Endothelial cell of umbilical vein (primary cell): ENCODE measurements at regions not wholly inside any gene's neighbourhood (a gene's known extent, or its start where the extent isn't known, plus 50 kb on each side); places are given as distances from the start of the nearest gene placed in this dataset.

Experiments used
- BruUV-seq: library from RNA; stranded (reverse); fragments of 400-500 nt; replicated peaks from 2 replicates; lab custom pipeline; 2021; lab: Mats Ljungman, UMichigan
- CTCF ChIA-PET: fragments of 300-600, 350-600 bp; sonication (Branson Sonifier 250); formaldehyde crosslinking; loops from one replicate; lab custom pipeline; 2021; ENCODE audit warnings: antibody characterized with exemption, inconsistent platforms; lab: Charles Lee
- POLR2A ChIA-PET: fragments of 300-600, 350-600 bp; sonication (Branson Sonifier 250); formaldehyde crosslinking; loops from one replicate; lab custom pipeline; 2021; ENCODE audit warnings: antibody characterized with exemption, inconsistent platforms; lab: Charles Lee
- DNase-seq: peaks from one replicate; pipeline ENCODE4 v3.0.0-alpha.2; 2011; ENCODE audit warnings: low read depth, low spot score
- FAIRE-seq: peaks from 2 replicates; lab custom pipeline; 2011; peaks lifted over from hg19 to GRCh38; lab: Jason Lieb, UNC
- H2AFZ ChIP-seq: 2 replicates; pipeline ENCODE4 v1.6.0; 2012; ENCODE audit warnings: low read depth, low read length, control low read depth, inconsistent platforms
- H3K27ac ChIP-seq: 2 replicates; pipeline ENCODE4 v1.5.1; 2011; ENCODE audit warnings: low read depth, mild to moderate bottlenecking, control low read depth, low read length, moderate library complexity; ENCODE audit not compliant: insufficient read depth
- H3K27me3 ChIP-seq, 2 experiments: 2 replicates each; pipeline versions ENCODE4 v1.6.0 to v1.6.1; 2011; ENCODE audit warnings: low read length in 2 of 2, mixed read lengths in 1 of 2; ENCODE audit not compliant: control insufficient read depth in 2 of 2, insufficient read depth in 2 of 2
- H3K36me3 ChIP-seq, 2 experiments: 2 replicates in 1 of 2; 3 replicates in 1 of 2; pipeline ENCODE4 v1.5.1; 2011; ENCODE audit warnings: low read length in 2 of 2, mild to moderate bottlenecking in 1 of 2, moderate library complexity in 1 of 2; ENCODE audit not compliant: control insufficient read depth in 2 of 2, insufficient read depth in 2 of 2; ENCODE audit errors: extremely low read depth in 1 of 2
- H3K4me1 ChIP-seq: 3 replicates; pipeline ENCODE4 v1.5.1; 2011; ENCODE audit warnings: mild to moderate bottlenecking, low read length; ENCODE audit not compliant: control insufficient read depth, insufficient read depth; ENCODE audit errors: extremely low read depth
- H3K4me2 ChIP-seq: 2 replicates; pipeline ENCODE4 v1.6.1; 2011; ENCODE audit warnings: low read length, control low read depth, mixed read lengths; ENCODE audit not compliant: insufficient read depth
- H3K4me3 ChIP-seq, 3 experiments: fragments of 200-600 bp in 1 of 3; sonication (generic), shearing (Covaris generic) in 1 of 3; replicated peaks in 1 of 3; 2 replicates each; pipeline ENCODE4 v1.5.1; 2011 to 2016; ENCODE audit warnings: control low read depth in 3 of 3, low read length in 3 of 3, mild to moderate bottlenecking in 2 of 3, inconsistent platforms in 1 of 3, low read depth in 1 of 3, moderate library complexity in 1 of 3; ENCODE audit not compliant: insufficient read depth in 1 of 3
- H3K79me2 ChIP-seq: 2 replicates; pipeline ENCODE4 v1.6.0; 2012; ENCODE audit warnings: low read length, inconsistent platforms; ENCODE audit not compliant: control insufficient read depth, insufficient read depth
- H3K9ac ChIP-seq: replicated peaks from 2 replicates; pipeline ENCODE3; 2011; ENCODE audit warnings: low read length, control low read depth; ENCODE audit not compliant: insufficient read depth; ENCODE audit errors: extremely low read depth
- H3K9me1 ChIP-seq: replicated peaks from 3 replicates; pipeline ENCODE4 v1.6.0; 2011; ENCODE audit warnings: mild to moderate bottlenecking, low read length; ENCODE audit not compliant: control insufficient read depth, insufficient read depth; ENCODE audit errors: extremely low read depth
- H3K9me3 ChIP-seq: replicated peaks from 2 replicates; pipeline ENCODE4 v1.5.1; 2012; ENCODE audit warnings: low read length, inconsistent platforms; ENCODE audit not compliant: control insufficient read depth, insufficient read depth
- H4K20me1 ChIP-seq: replicated peaks from 2 replicates; pipeline ENCODE3; 2011; ENCODE audit warnings: mild to moderate bottlenecking, low read length; ENCODE audit not compliant: control insufficient read depth, insufficient read depth; ENCODE audit errors: extremely low read depth
- EZH2 ChIP-seq: IDR thresholded peaks from 2 replicates; pipeline ENCODE4 v1.6.1; 2012; ENCODE audit warnings: borderline replicate concordance, low read depth, mild to moderate bottlenecking, moderate library complexity, low read length, inconsistent platforms; ENCODE audit not compliant: severe bottlenecking
- FOS ChIP-seq: IDR thresholded peaks from 2 replicates; pipeline ENCODE4 v1.6.1; 2011; ENCODE audit warnings: mild to moderate bottlenecking, low read length, moderate library complexity, borderline replicate concordance; ENCODE audit not compliant: insufficient read depth
- GATA2 ChIP-seq: IDR thresholded peaks from 2 replicates; pipeline ENCODE4 v1.7.0; 2011; ENCODE audit warnings: low read depth, mild to moderate bottlenecking, moderate library complexity, mixed read lengths, low read length; ENCODE audit not compliant: insufficient read length, insufficient read depth
- JUN ChIP-seq: IDR thresholded peaks from 2 replicates; pipeline ENCODE4 v1.6.1; 2011; ENCODE audit warnings: borderline replicate concordance, low read depth; ENCODE audit not compliant: insufficient read length, insufficient read depth
- MYC ChIP-seq: IDR thresholded peaks from one replicate; pipeline ENCODE4 v1.6.1; 2011; ENCODE audit warnings: mild to moderate bottlenecking, low read depth, low read length
- POLR2A ChIP-seq: IDR thresholded peaks from 2 replicates; pipeline ENCODE4 v1.6.1; 2012; ENCODE audit warnings: low read depth, mild to moderate bottlenecking, control low read depth, low read length
- POLR2AphosphoS5 ChIP-seq: IDR thresholded peaks from 2 replicates; pipeline ENCODE4 v1.6.1; 2012; ENCODE audit warnings: low read depth, mild to moderate bottlenecking, control low read depth, low read length, moderate library complexity; ENCODE audit not compliant: insufficient read depth
- dilution Hi-C: fragments of 300-500 bp; cut with MboI; formaldehyde crosslinking; loops from one replicate; pipeline ENCODE4 v1.15.0; 2019; ENCODE audit warnings: low sequenced_read_pairs; ENCODE audit not compliant: extremely low pct_ligation_motif_present
- intact Hi-C: fragments of 100-400 bp; cut with micrococcal nuclease; formaldehyde crosslinking; loops from one replicate; pipeline ENCODE4 v1.10.0; 2022
- TF ChIP-seq, protein P1 (sequence below), 2 donors: IDR thresholded peaks; 1 replicate in 1 of 2; 2 replicates in 1 of 2; pipeline ENCODE4 v1.5.1; 2011; ENCODE audit warnings: low read length in 2 of 2, mild to moderate bottlenecking in 2 of 2, moderate library complexity in 2 of 2, control low read depth in 1 of 2, inconsistent platforms in 1 of 2, low read depth in 1 of 2; ENCODE audit not compliant: insufficient read depth in 1 of 2; ENCODE audit errors: extremely low read depth in 1 of 2
- TF ChIP-seq, protein P2 (sequence below): IDR thresholded peaks from 2 replicates; pipeline ENCODE4 v1.6.1; 2011; ENCODE audit not compliant: insufficient read depth, insufficient read length

DNA sequence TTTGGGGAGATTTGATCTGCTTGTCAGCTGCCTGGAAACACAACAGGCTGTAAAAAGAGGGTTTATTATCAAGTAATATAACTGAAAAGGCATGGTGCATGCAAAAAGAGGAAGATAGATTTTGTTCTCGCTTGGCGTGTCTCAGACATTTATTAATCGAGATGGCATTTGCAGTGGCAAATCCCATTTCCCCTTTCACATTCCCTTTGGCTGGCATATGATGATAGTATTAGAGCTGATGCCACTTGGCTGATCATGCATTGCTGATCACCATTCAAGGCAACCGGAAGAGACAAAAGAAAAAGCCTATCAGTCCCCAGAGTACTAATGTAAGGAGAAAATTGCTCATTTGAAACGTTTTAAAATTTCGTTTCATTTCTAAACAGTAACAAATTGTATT, 101.8 kb downstream of the ZIC3 start:
- no peak for DNase-seq
- no TSS peak for BruUV-seq
- no peak overlapping the region for H3K4me2 ChIP-seq
- H3K4me3 ChIP-seq = no peak overlapping the region
- no peak overlapping the region for H2AFZ ChIP-seq
- dilution Hi-C loops = no loop called here
- no peak overlapping the region for H3K27ac ChIP-seq
- H3K79me2 ChIP-seq = no peaks in the 10 kb centered on the region
- no peaks in the 10 kb centered on the region for H3K36me3 ChIP-seq
- TF ChIP-seq, protein P1, sequence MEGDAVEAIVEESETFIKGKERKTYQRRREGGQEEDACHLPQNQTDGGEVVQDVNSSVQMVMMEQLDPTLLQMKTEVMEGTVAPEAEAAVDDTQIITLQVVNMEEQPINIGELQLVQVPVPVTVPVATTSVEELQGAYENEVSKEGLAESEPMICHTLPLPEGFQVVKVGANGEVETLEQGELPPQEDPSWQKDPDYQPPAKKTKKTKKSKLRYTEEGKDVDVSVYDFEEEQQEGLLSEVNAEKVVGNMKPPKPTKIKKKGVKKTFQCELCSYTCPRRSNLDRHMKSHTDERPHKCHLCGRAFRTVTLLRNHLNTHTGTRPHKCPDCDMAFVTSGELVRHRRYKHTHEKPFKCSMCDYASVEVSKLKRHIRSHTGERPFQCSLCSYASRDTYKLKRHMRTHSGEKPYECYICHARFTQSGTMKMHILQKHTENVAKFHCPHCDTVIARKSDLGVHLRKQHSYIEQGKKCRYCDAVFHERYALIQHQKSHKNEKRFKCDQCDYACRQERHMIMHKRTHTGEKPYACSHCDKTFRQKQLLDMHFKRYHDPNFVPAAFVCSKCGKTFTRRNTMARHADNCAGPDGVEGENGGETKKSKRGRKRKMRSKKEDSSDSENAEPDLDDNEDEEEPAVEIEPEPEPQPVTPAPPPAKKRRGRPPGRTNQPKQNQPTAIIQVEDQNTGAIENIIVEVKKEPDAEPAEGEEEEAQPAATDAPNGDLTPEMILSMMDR (IDR thresholded peaks at IDR 0.05; ENCODE audit: extremely low read depth in 1 of 2, insufficient read depth in 1 of 2, low read depth in 1 of 2, low read length in 2 of 2) = no peak
- no peak for TF ChIP-seq MYC
- TF ChIP-seq, protein P2, sequence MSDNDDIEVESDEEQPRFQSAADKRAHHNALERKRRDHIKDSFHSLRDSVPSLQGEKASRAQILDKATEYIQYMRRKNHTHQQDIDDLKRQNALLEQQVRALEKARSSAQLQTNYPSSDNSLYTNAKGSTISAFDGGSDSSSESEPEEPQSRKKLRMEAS = no peak
- TF ChIP-seq FOS = no peak
- TF ChIP-seq POLR2AphosphoS5 = no peak
- TF ChIP-seq JUN = no peak
- TF ChIP-seq EZH2 = no peak
- TF ChIP-seq POLR2A = no peak
- TF ChIP-seq GATA2 = no peak
- H3K9me3 ChIP-seq = no peaks in the 10 kb centered on the region
- H4K20me1 ChIP-seq = no peaks in the 10 kb centered on the region
- ChIA-PET POLR2A (no interaction called here), CTCF (no interaction called here)
- no peaks in the 10 kb centered on the region for H3K4me1 ChIP-seq
- intact Hi-C loops = no loop called here
- no peak overlapping the region for H3K9ac ChIP-seq
- H3K9me1 ChIP-seq = no peaks in the 10 kb centered on the region
- FAIRE-seq = no peak
- H3K27me3 ChIP-seq = no peaks in the 10 kb centered on the region
